Jurkat, Clone E6-1 (cell line): ENCODE measurements at regions not wholly inside any gene's neighbourhood (a gene's known extent, or its start where the extent isn't known, plus 50 kb on each side); places are given as distances from the start of the nearest gene placed in this dataset.
"Not testable (repeated sequence)": the region's sequence is repeated elsewhere in the genome, so short reads cannot be mapped to it uniquely, and the experiment has no call there.

Experiments
- DNase-seq: peaks from one replicate; pipeline ENCODE4 v3.0.0-alpha.2; 2011; ENCODE audit warnings: low read depth, low spot score
- H3K4me3 ChIP-seq: 2 replicates; pipeline ENCODE4 v1.5.1; 2011; ENCODE audit warnings: mild to moderate bottlenecking, low read length, control low read depth, moderate library complexity

GRCh38 chr1:65084066-65084465, 63.9 kb upstream of the AK4 start:
- H3K4me3 ChIP-seq: no peak overlapping the region
- no peak for DNase-seq

- H3K4me3 ChIP-seq, DNase-seq: not testable (repeated sequence)
Measured at GRCh38 chr1:65087519-65087918, 60.5 kb upstream of the AK4 start.

DNA sequence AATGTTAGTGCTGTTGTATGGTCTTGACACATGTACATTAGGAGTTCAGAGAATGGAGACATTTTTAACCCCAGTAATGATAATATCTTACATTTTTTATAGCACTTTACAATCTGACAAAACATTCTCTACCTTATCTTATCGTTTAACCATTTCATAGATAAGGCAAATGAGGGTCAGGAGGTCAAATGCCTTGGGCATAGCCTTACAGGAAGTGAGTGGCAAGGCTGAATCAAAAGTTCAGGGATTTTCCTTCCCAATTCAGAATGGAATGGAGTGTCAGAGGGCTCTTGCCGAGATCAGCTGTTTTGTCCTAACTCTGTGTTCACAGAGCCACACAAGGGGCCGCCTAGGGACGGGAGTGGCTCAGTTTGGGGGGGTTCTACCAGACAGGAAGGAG, 57.6 kb upstream of the AK4 start:
- DNase-seq: no peak

GRCh38 chr1:65092691-65093090, 55.3 kb upstream of the AK4 start:
- DNase-seq: no peak
- no peak overlapping the region for H3K4me3 ChIP-seq

More for the DNA sequence above, 57.6 kb upstream of the AK4 start:
- no peak overlapping the region for H3K4me3 ChIP-seq

- no peak for DNase-seq
- no peak overlapping the region for H3K4me3 ChIP-seq
Measured at GRCh38 chr1:65097076-65097475, 50.9 kb upstream of the AK4 start.
